ENCODE measurements at regions not wholly inside any gene's neighbourhood (a gene's known extent, or its start where the extent isn't known, plus 50 kb on each side); places are given as distances from the start of the nearest gene placed in this dataset.
A peak's percentile ranks its signal among the peaks of the same experiment; 100 is the strongest.

DNA sequence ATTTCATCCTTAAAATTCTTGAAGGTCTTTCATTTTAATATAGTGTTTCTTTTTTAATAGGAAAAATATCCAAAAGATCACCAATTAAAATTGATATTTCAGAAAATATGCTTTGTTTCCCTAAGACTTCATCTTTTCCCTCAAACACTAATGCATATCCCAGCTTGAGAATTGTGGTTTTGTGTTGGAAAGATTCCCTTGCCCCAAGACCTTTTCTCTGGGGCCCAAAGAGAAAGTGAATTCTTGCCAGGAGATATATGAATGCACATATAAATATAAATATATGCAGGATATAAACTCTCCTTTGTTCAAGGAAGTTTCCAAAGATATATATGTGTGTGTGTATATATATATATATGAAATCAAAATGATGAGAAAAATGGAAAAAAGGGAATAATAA lies 241.2 kb downstream of the FAM76B start:
- Histone ChIP-seq H3K4me1 (peaks cover 0 to 10% (median 0%) of the 10 kb centered on the region in 9 donors), H3K4me3 (no peak overlapping the region), H3K36me3 (no peaks in the 10 kb centered on the region), H3K9me3 (no peaks in the 10 kb centered on the region), H3K27ac (no peak overlapping the region), H3K27me3 (no peaks in the 10 kb centered on the region)
- DNase-seq (no peak), ATAC-seq (no peak)
- TF ChIP-seq, protein P1, sequence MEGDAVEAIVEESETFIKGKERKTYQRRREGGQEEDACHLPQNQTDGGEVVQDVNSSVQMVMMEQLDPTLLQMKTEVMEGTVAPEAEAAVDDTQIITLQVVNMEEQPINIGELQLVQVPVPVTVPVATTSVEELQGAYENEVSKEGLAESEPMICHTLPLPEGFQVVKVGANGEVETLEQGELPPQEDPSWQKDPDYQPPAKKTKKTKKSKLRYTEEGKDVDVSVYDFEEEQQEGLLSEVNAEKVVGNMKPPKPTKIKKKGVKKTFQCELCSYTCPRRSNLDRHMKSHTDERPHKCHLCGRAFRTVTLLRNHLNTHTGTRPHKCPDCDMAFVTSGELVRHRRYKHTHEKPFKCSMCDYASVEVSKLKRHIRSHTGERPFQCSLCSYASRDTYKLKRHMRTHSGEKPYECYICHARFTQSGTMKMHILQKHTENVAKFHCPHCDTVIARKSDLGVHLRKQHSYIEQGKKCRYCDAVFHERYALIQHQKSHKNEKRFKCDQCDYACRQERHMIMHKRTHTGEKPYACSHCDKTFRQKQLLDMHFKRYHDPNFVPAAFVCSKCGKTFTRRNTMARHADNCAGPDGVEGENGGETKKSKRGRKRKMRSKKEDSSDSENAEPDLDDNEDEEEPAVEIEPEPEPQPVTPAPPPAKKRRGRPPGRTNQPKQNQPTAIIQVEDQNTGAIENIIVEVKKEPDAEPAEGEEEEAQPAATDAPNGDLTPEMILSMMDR (IDR thresholded peaks at IDR 0.05) = no peak
- intact Hi-C loops (cut with DNase I) = no loop called here

DNA sequence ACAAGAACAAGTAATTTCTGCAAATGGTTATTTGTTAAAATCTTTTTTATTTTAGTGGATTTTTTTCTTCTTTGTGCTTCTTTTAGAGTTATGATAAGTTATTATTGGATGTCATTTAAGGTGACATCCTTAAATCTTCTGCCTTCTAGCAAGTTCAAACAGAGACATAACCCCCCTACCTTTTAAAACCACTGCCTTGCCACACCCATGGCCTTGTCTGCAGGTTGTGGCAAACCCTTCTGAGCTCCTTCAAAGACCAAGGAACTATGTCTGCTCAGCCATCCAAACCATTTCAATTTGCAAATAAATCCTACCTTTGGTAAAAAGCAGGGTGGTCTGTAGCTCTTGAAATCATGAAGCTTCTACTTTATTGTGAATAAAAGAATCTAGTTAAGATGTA lies 241.6 kb downstream of the FAM76B start:
- DNase-seq (no peak), ATAC-seq (no peak)
- H3K9me3 ChIP-seq = no peaks in the 10 kb centered on the region
- intact Hi-C loops (cut with DNase I) = no loop called here
- no peak overlapping the region for H3K4me3 ChIP-seq
- TF ChIP-seq, protein P1 (IDR thresholded peaks at IDR 0.05) = no peak
- no peaks in the 10 kb centered on the region for H3K36me3 ChIP-seq
- H3K4me1 ChIP-seq = peaks cover 0 to 10% (median 0%) of the 10 kb centered on the region in 9 donors
- no peaks in the 10 kb centered on the region for H3K27me3 ChIP-seq
- no peak overlapping the region for H3K27ac ChIP-seq

DNA sequence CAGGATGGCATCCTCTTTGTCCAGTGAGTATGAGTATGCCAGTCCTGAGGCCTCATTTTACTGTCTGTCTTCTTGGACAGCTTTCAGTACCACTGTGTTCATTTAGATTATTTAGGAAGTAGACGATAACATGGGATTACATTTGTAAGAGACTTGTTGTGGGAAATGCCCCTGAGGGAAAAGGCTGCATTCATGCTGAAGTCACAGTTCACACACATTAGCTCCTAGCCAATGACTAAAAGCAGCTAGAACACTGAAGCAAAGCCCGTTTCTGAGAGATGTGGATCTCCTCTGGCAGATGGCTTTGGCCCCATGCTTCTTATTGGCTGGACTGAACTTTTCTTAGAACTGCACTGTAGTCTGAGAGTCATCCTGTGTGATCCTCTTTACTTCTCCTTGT lies 242.4 kb downstream of the FAM76B start:
- intact Hi-C loops (cut with DNase I) = no loop called here
- H3K27ac ChIP-seq = peak overlapping the region in 1 of 10 donors; percentile 29
- H3K4me3 ChIP-seq = no peak overlapping the region
- TF ChIP-seq, protein P1 (IDR thresholded peaks at IDR 0.05) = no peak
- DNase-seq = peak in 1 of 2 donors; percentile 8
- H3K9me3 ChIP-seq = no peaks in the 10 kb centered on the region
- peaks cover 0 to 10% (median 0%) of the 10 kb centered on the region in 9 donors for H3K4me1 ChIP-seq
- H3K27me3 ChIP-seq = no peaks in the 10 kb centered on the region
- ATAC-seq = peak in 3 of 8 donors; percentile 17 to 42 (median 25)
- H3K36me3 ChIP-seq = no peaks in the 10 kb centered on the region
- 57 to 65% methylated on average over 2 of the region's 2 CpGs for WGBS, 2 donors

DNA sequence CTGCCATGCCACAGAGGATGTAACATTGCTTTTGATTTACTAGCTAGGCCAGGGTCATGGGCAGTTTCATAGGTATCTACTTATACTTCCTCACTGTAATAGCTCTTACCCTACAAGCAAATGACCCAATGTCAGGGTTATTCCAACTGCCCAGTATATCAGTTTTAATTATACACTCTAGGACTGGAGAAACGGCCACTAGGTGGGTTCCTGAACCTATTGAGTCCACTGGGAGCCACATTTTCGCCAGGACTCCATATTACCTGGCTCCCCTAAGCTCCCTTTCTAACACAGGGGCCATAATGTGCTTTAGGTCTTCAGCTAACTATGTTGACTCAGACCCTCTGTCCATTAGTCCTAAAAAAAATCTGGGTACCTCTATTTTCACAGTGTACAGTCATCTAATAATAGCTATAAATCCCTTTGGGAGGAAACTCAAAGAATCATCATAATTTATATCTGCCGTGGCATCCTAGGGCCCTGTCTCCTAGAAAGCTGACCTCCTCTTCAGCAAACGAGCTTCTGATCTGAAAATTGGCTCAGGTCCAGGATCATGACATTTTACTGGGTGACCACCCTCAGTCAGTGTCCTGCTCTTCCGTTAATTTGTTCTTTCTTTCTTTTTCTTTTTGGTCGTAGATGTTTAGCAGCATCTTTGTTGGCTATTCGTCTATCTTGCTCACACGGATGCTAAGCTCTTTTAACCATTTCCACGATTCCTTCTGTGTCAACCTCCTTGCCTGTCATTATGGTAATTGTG lies 244.3 kb downstream of the FAM76B start:
- Histone ChIP-seq H3K36me3 (no peaks in the 10 kb centered on the region), H3K27ac (no peak overlapping the region), H3K9me3 (no peaks in the 10 kb centered on the region), H3K4me1 (peaks cover 0 to 10% (median 0%) of the 10 kb centered on the region in 9 donors), H3K27me3 (no peaks in the 10 kb centered on the region), H3K4me3 (no peak overlapping the region)
- ATAC-seq = no peak
- intact Hi-C loops (cut with DNase I) = no loop called here
- TF ChIP-seq, protein P1 (IDR thresholded peaks at IDR 0.05) = no peak
- WGBS, 2 donors = 62 to 70% methylated on average over 9 of the region's 9 CpGs
- no peak for DNase-seq
